ENCODE measurements at regions not wholly inside any gene's neighbourhood (a gene's known extent, or its start where the extent isn't known, plus 50 kb on each side); places are given as distances from the start of the nearest gene placed in this dataset.
"Not testable (repeated sequence)": the region's sequence is repeated elsewhere in the genome, so short reads cannot be mapped to it uniquely, and the experiment has no call there.

- H3K79me2 ChIP-seq (replicated peaks; ENCODE audit: insufficient read depth); ATAC-seq; H3K27me3 ChIP-seq (ENCODE audit: insufficient read depth): not testable (repeated sequence)
Measured at GRCh38 chr13:39932514-39932913, 277.1 kb downstream of the COG6 start.

GRCh38 chr13:39935155-39935554, 279.7 kb downstream of the COG6 start:
- Histone ChIP-seq H3K79me2 (replicated peaks; ENCODE audit: insufficient read depth) (no peaks in the 10 kb centered on the region), H4K20me1 (replicated peaks; ENCODE audit: insufficient read depth) (no peaks in the 10 kb centered on the region), H3K27me3 (ENCODE audit: insufficient read depth) (no peaks in the 10 kb centered on the region), H3K27ac (ENCODE audit: low read depth) (no peak overlapping the region), H2AFZ (no peak overlapping the region), H3K36me3 (ENCODE audit: insufficient read depth) (no peaks in the 10 kb centered on the region), H3K4me3 (no peak overlapping the region), H3F3A (replicated peaks; ENCODE audit: low read depth) (no peaks in the 10 kb centered on the region), H3K9me2 (ENCODE audit: insufficient read depth) (no peaks in the 10 kb centered on the region), H3K4me1 (ENCODE audit: insufficient read depth) (no peaks in the 10 kb centered on the region; the same call in 1 of the 2 replicates), H3K4me2 (no peak overlapping the region)
- TF ChIP-seq EZH2phosphoT487 (IDR thresholded peaks at IDR 0.05; ENCODE audit: unreplicated experiment) (no peak), REST (IDR thresholded peaks at IDR 0.05; ENCODE audit: unreplicated experiment) (no peak), ETS1 (IDR thresholded peaks at IDR 0.05) (no peak), JUNB (IDR thresholded peaks at IDR 0.05; ENCODE audit: unreplicated experiment) (no peak), CTCF (conservative IDR thresholded peaks at IDR 0.05; ENCODE audit: low read depth in 2 of 2) (no peak), ZNF114 (CRISPR knock-in tag; IDR thresholded peaks at IDR 0.05) (no peak), POLR2AphosphoS5 (IDR thresholded peaks at IDR 0.05; ENCODE audit: low read depth) (no peak)
- Mint-ChIP-seq H3K27ac (no peak overlapping the region), H3K27me3 (ENCODE audit: insufficient read depth, low read depth, poor library complexity) (peaks cover 3% of the 10 kb centered on the region), H3K9me3 (peaks cover 2% of the 10 kb centered on the region; the same call in 1 of the 3 replicates), H3K4me1 (peaks cover 7% of the 10 kb centered on the region), H3K4me3 (no peak overlapping the region), H3K36me3 (ENCODE audit: low read depth) (no peaks in the 10 kb centered on the region)
- no peak for DNase-seq (ENCODE audit: low spot score)
- ATAC-seq = no peak

More at GRCh38 chr13:39932514-39932913, 277.1 kb downstream of the COG6 start:
- H2AFZ ChIP-seq; H3K4me3 Mint-ChIP-seq; H3K9me2 ChIP-seq (ENCODE audit: insufficient read depth); H3K27me3 Mint-ChIP-seq (ENCODE audit: insufficient read depth, low read depth, poor library complexity); H3K4me2 ChIP-seq; DNase-seq (ENCODE audit: low spot score); H3K36me3 Mint-ChIP-seq (ENCODE audit: low read depth); H3K36me3 ChIP-seq (ENCODE audit: insufficient read depth); H3K27ac Mint-ChIP-seq; H3K4me1 Mint-ChIP-seq; H3K9me3 Mint-ChIP-seq; H3K4me3 ChIP-seq; H3K4me1 ChIP-seq (ENCODE audit: insufficient read depth); H4K20me1 ChIP-seq (replicated peaks; ENCODE audit: insufficient read depth); H3F3A ChIP-seq (replicated peaks; ENCODE audit: low read depth); H3K27ac ChIP-seq (ENCODE audit: low read depth): not testable (repeated sequence)

Data from GM23338 (cell line).